ENCODE measurements at regions not wholly inside any gene's neighbourhood (a gene's known extent, or its start where the extent isn't known, plus 50 kb on each side); places are given as distances from the start of the nearest gene placed in this dataset.

DNA sequence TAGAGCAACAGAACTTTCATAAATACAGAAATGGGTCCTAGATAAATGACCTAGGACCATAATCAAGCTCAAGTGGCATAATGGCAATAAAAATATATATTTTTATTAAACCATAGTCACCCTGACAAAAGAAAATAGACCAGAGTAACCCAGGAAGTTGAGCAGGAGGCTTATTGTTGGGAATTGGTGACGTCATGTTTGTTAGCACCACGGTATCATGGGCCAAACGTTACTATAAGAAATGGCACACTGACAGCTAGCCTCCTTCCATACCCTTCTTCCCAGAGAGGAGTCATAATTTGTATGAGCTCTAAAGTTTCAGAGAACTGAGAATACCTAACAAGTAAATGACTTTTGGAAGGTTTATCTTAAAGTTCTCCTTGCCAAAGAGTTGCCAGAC, 1698.2 kb downstream of the REEP3 start:
- TF ChIP-seq, protein P1, sequence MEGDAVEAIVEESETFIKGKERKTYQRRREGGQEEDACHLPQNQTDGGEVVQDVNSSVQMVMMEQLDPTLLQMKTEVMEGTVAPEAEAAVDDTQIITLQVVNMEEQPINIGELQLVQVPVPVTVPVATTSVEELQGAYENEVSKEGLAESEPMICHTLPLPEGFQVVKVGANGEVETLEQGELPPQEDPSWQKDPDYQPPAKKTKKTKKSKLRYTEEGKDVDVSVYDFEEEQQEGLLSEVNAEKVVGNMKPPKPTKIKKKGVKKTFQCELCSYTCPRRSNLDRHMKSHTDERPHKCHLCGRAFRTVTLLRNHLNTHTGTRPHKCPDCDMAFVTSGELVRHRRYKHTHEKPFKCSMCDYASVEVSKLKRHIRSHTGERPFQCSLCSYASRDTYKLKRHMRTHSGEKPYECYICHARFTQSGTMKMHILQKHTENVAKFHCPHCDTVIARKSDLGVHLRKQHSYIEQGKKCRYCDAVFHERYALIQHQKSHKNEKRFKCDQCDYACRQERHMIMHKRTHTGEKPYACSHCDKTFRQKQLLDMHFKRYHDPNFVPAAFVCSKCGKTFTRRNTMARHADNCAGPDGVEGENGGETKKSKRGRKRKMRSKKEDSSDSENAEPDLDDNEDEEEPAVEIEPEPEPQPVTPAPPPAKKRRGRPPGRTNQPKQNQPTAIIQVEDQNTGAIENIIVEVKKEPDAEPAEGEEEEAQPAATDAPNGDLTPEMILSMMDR (IDR thresholded peaks at IDR 0.05) = no peak
- TF ChIP-seq EZH2 (IDR thresholded peaks at IDR 0.05) = no peak

Data from neural progenitor cell (in vitro differentiated cells).